Ovary (tissue), 7 donors: ENCODE measurements at regions not wholly inside any gene's neighbourhood (a gene's known extent, or its start where the extent isn't known, plus 50 kb on each side); places are given as distances from the start of the nearest gene placed in this dataset.
"Not testable (repeated sequence)": the region's sequence is repeated elsewhere in the genome, so short reads cannot be mapped to it uniquely, and the experiment has no call there.

Experiments
- DNase-seq, 5 donors: peaks; one replicate each; pipeline ENCODE4 v3.0.0-alpha.2; 2019 to 2020
- H3K27ac ChIP-seq, 2 donors: fragments of 200-600 bp; one replicate each; pipeline versions ENCODE4 v1.5.1 to v1.8.0; 2019 to 2022
- H3K27me3 ChIP-seq: fragments of 200-600 bp; one replicate; pipeline ENCODE4 v1.8.0; 2022
- H3K36me3 ChIP-seq: fragments of 200-600 bp; sonication (generic); one replicate; pipeline ENCODE4 v1.5.1; 2019
- H3K4me1 ChIP-seq: one replicate; pipeline ENCODE4 v1.8.1; 2013; ENCODE audit warnings: mild to moderate bottlenecking, moderate library complexity; ENCODE audit not compliant: insufficient read depth
- H3K4me3 ChIP-seq: fragments of 200-600 bp; sonication (generic); one replicate; pipeline ENCODE4 v1.5.1; 2017
- H3K9me3 ChIP-seq, 2 donors: fragments of 200-600 bp in 1 of 2; sonication (generic) in 1 of 2; one replicate each; pipeline versions ENCODE4 v1.5.1 to v1.8.1; 2013 to 2019; ENCODE audit warnings: mild to moderate bottlenecking in 1 of 2, moderate library complexity in 1 of 2
- CTCF ChIP-seq, 3 donors: fragments of 450-650 bp in 2 of 3; fragments of 200-600 bp in 1 of 3; IDR thresholded peaks; one replicate each; pipeline versions ENCODE4 v1.5.1 to v1.8.0; 2016 to 2022; ENCODE audit warnings: antibody characterized with exemption in 3 of 3, mild to moderate bottlenecking in 1 of 3
- EP300 ChIP-seq: sonication (generic); formaldehyde crosslinking; IDR thresholded peaks from one replicate; pipeline ENCODE4 v1.6.1; 2017; ENCODE audit warnings: antibody characterized with exemption
- POLR2A ChIP-seq: fragments of 450-650 bp; IDR thresholded peaks from one replicate; pipeline ENCODE4 v1.6.1; 2017; ENCODE audit warnings: antibody characterized with exemption, mild to moderate bottlenecking, moderate library complexity
- WGBS, 3 donors: extraction: QIAGEN DNeasy Blood & Tissue Kit in 1 of 3; methylation state at CpG; one replicate each; pipeline versions ENCODE4 v1.1.5 to v1.1.7; 2013 to 2017; 5-methylcytosine and 5-hydroxymethylcytosine counted together
- intact Hi-C, 4 donors: fragments of 100-400 bp; cut with DNase I; formaldehyde crosslinking; loops; one replicate each; pipeline versions ENCODE4 v1.11.0 to v1.15.1; 2022 to 2023
- donor health status: DM: no; HTN: no; CAD: no; lungs with moderate emphysema.
- donor health status: DM: no; HTN: no; CAD: no.
- donor health status: Bipolar disorder and iron deficiency.
- donor health status: DM: no; HTN: no; CAD: no.
- donor health status: DM: yes; HTN: yes; CAD: no.

- no peaks in the 10 kb centered on the region for H3K36me3 ChIP-seq
- H3K4me1 ChIP-seq = peaks cover 2% of the 10 kb centered on the region
- no peak for DNase-seq
- H3K9me3 ChIP-seq = no peaks in the 10 kb centered on the region
- 12 to 36% (median 22%) methylated on average over 2 of the region's 2 CpGs for WGBS, 3 donors
- intact Hi-C loops = no loop called here
- TF ChIP-seq EP300 = no peak
- TF ChIP-seq CTCF (IDR thresholded peaks at IDR 0.05) = no peak
- no peak for TF ChIP-seq POLR2A
- no peak overlapping the region for H3K4me3 ChIP-seq
- no peak overlapping the region for H3K27ac ChIP-seq
- no peaks in the 10 kb centered on the region for H3K27me3 ChIP-seq
Observed at GRCh38 chr7:136392856-136393255, 415.7 kb upstream of the MTPN start.

- TF ChIP-seq EP300 = no peak
- TF ChIP-seq POLR2A = no peak
- no peak for TF ChIP-seq CTCF (IDR thresholded peaks at IDR 0.05)
- peaks cover 2% of the 10 kb centered on the region for H3K4me1 ChIP-seq
- H3K27ac ChIP-seq = no peak overlapping the region
- H3K27me3 ChIP-seq = no peaks in the 10 kb centered on the region
- DNase-seq = no peak
- 32 to 55% (median 39%) methylated on average over 6 of the region's 6 CpGs for WGBS, 3 donors
- no peak overlapping the region for H3K4me3 ChIP-seq
- no peaks in the 10 kb centered on the region for H3K36me3 ChIP-seq
- intact Hi-C loops = no loop called here
- H3K9me3 ChIP-seq = no peaks in the 10 kb centered on the region
Observed at GRCh38 chr7:136391371-136391770, 414.2 kb upstream of the MTPN start.

- intact Hi-C loops = no loop called here
- H3K27me3 ChIP-seq = no peaks in the 10 kb centered on the region
- no peaks in the 10 kb centered on the region for H3K9me3 ChIP-seq
- TF ChIP-seq POLR2A = no peak
- no peak for TF ChIP-seq CTCF (IDR thresholded peaks at IDR 0.05)
- TF ChIP-seq EP300 = no peak
- no peak overlapping the region for H3K27ac ChIP-seq
- 61 to 69% (median 61%) methylated on average over 3 of the region's 3 CpGs for WGBS, 3 donors
- H3K4me3 ChIP-seq = no peak overlapping the region
- no peaks in the 10 kb centered on the region for H3K36me3 ChIP-seq
- H3K4me1 ChIP-seq = peaks cover 2% of the 10 kb centered on the region
- no peak for DNase-seq
Observed at GRCh38 chr7:136389933-136390332, 412.8 kb upstream of the MTPN start.

- DNase-seq = no peak
- TF ChIP-seq CTCF (IDR thresholded peaks at IDR 0.05) (no peak), POLR2A (no peak)
- Histone ChIP-seq H3K27ac (no peak overlapping the region), H3K4me3 (no peak overlapping the region), H3K4me1 (peaks cover 2% of the 10 kb centered on the region), H3K27me3 (no peaks in the 10 kb centered on the region), H3K9me3 (no peaks in the 10 kb centered on the region), H3K36me3 (no peaks in the 10 kb centered on the region)
- 60 to 68% (median 65%) methylated on average over 2 of the region's 2 CpGs for WGBS, 3 donors
- intact Hi-C loops = no loop called here
Observed at GRCh38 chr7:136386876-136387275, 409.7 kb upstream of the MTPN start.

GRCh38 chr7:136371409-136371808, 394.2 kb upstream of the MTPN start:
- H3K36me3 ChIP-seq, H3K9me3 ChIP-seq, H3K27ac ChIP-seq, H3K4me3 ChIP-seq, H3K27me3 ChIP-seq, H3K4me1 ChIP-seq, DNase-seq, intact Hi-C loops: not testable (repeated sequence)
